ENCODE measurements at regions not wholly inside any gene's neighbourhood (a gene's known extent, or its start where the extent isn't known, plus 50 kb on each side); places are given as distances from the start of the nearest gene placed in this dataset.

GRCh38 chr11:28466506-28466905 lies 358.3 kb downstream of the METTL15 start:
- TF ChIP-seq, protein P1, sequence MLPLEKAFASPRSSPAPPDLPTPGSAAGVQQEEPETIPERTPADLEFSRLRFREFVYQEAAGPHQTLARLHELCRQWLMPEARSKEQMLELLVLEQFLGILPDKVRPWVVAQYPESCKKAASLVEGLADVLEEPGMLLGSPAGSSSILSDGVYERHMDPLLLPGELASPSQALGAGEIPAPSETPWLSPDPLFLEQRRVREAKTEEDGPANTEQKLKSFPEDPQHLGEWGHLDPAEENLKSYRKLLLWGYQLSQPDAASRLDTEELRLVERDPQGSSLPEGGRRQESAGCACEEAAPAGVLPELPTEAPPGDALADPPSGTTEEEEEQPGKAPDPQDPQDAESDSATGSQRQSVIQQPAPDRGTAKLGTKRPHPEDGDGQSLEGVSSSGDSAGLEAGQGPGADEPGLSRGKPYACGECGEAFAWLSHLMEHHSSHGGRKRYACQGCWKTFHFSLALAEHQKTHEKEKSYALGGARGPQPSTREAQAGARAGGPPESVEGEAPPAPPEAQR (tag by site-specific recombination; IDR thresholded peaks at IDR 0.05): no peak
- no peak for TF ChIP-seq ZNF600 (tag by site-specific recombination; IDR thresholded peaks at IDR 0.05)
- TF ChIP-seq, protein P2, sequence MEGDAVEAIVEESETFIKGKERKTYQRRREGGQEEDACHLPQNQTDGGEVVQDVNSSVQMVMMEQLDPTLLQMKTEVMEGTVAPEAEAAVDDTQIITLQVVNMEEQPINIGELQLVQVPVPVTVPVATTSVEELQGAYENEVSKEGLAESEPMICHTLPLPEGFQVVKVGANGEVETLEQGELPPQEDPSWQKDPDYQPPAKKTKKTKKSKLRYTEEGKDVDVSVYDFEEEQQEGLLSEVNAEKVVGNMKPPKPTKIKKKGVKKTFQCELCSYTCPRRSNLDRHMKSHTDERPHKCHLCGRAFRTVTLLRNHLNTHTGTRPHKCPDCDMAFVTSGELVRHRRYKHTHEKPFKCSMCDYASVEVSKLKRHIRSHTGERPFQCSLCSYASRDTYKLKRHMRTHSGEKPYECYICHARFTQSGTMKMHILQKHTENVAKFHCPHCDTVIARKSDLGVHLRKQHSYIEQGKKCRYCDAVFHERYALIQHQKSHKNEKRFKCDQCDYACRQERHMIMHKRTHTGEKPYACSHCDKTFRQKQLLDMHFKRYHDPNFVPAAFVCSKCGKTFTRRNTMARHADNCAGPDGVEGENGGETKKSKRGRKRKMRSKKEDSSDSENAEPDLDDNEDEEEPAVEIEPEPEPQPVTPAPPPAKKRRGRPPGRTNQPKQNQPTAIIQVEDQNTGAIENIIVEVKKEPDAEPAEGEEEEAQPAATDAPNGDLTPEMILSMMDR (tag by site-specific recombination; IDR thresholded peaks at IDR 0.05): no peak
